ENCODE measurements at regions not wholly inside any gene's neighbourhood (a gene's known extent, or its start where the extent isn't known, plus 50 kb on each side); places are given as distances from the start of the nearest gene placed in this dataset.

GRCh38 chr20:60576236-60576635, 618.0 kb downstream of the CDH26 start:
- Histone ChIP-seq H3K27ac (no peak overlapping the region), H3K9me3 (no peaks in the 10 kb centered on the region), H3K4me3 (no peak overlapping the region), H3K36me3 (ENCODE audit: insufficient read depth in 1 of 2, low read depth in 1 of 2) (no peaks in the 10 kb centered on the region), H3K4me1 (no peaks in the 10 kb centered on the region), H3K27me3 (ENCODE audit: insufficient read depth in 3 of 3, low read length in 2 of 3) (peaks cover 0 to 3% (median 0%) of the 10 kb centered on the region in 3 donors)
- intact Hi-C loops (cut with DNase I): no loop called here
- no peak for DNase-seq
- no peak for ATAC-seq
- TF ChIP-seq CTCF (IDR thresholded peaks at IDR 0.05): no peak
- 89 to 97% (median 93%) methylated on average over 2 of the region's 2 CpGs for WGBS, 3 donors

GRCh38 chr20:60579941-60580515, 621.8 kb downstream of the CDH26 start:
- Histone ChIP-seq H3K27ac (no peak overlapping the region), H3K4me3 (no peak overlapping the region), H3K4me1 (no peaks in the 10 kb centered on the region), H3K27me3 (ENCODE audit: insufficient read depth in 3 of 3, low read length in 2 of 3) (peaks cover 2 to 6% (median 3%) of the 10 kb centered on the region in 3 donors), H3K36me3 (ENCODE audit: insufficient read depth in 1 of 2, low read depth in 1 of 2) (no peaks in the 10 kb centered on the region), H3K9me3 (no peaks in the 10 kb centered on the region)
- no peak for ATAC-seq
- 85 to 93% (median 92%) methylated on average over 4 of the region's 4 CpGs for WGBS, 3 donors
- intact Hi-C loops (cut with DNase I): no loop called here
- no peak for TF ChIP-seq CTCF (IDR thresholded peaks at IDR 0.05)
- no peak for DNase-seq

DNA sequence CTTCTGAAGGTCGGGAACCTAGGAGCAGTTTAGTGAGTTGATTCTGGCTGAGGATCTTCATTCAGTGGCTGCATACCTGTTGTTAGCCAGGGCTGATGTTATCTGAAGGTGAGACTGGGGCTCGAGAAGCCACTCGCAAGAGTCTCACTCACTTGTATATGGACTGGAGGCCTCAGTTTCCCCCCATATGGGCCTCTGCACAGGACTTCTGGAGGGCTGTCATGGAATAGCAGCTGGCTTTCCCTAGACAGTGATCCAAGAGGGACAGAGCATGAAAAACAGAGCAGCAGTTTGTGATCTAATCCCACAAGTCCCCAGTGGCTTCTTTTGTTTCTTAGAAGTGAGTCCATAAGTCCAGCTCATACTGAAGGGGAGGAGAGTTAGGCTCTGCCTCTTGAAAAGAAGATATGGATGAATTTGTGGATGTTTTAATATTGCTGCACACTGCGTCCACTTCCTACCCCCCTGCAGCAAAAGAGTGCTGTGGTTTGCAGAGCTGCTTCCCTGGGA, 623.4 kb downstream of the CDH26 start:
- 65 to 76% (median 72%) methylated on average over 4 of the region's 4 CpGs for WGBS, 3 donors
- no peak for TF ChIP-seq CTCF (IDR thresholded peaks at IDR 0.05)
- no peak for DNase-seq
- Histone ChIP-seq H3K4me1 (no peaks in the 10 kb centered on the region), H3K27ac (no peak overlapping the region), H3K4me3 (no peak overlapping the region), H3K36me3 (ENCODE audit: insufficient read depth in 1 of 2, low read depth in 1 of 2) (no peaks in the 10 kb centered on the region), H3K27me3 (ENCODE audit: insufficient read depth in 3 of 3, low read length in 2 of 3) (peaks cover 2 to 6% (median 3%) of the 10 kb centered on the region in 3 donors), H3K9me3 (no peaks in the 10 kb centered on the region)
- intact Hi-C loops (cut with DNase I): no loop called here
- ATAC-seq: no peak

GRCh38 chr20:60583741-60584140, 625.5 kb downstream of the CDH26 start:
- H3K36me3 ChIP-seq (ENCODE audit: insufficient read depth in 1 of 2, low read depth in 1 of 2): no peaks in the 10 kb centered on the region
- H3K4me3 ChIP-seq: no peak overlapping the region
- WGBS, 3 donors: 48 to 73% (median 56%) methylated on average over 2 of the region's 2 CpGs
- intact Hi-C loops (cut with DNase I): no loop called here
- H3K4me1 ChIP-seq: no peaks in the 10 kb centered on the region
- TF ChIP-seq CTCF (IDR thresholded peaks at IDR 0.05): no peak
- H3K27me3 ChIP-seq (ENCODE audit: insufficient read depth in 3 of 3, low read length in 2 of 3): peaks cover 0 to 6% (median 6%) of the 10 kb centered on the region in 3 donors
- DNase-seq (no peak), ATAC-seq (no peak)
- no peak overlapping the region for H3K27ac ChIP-seq
- no peaks in the 10 kb centered on the region for H3K9me3 ChIP-seq

DNA sequence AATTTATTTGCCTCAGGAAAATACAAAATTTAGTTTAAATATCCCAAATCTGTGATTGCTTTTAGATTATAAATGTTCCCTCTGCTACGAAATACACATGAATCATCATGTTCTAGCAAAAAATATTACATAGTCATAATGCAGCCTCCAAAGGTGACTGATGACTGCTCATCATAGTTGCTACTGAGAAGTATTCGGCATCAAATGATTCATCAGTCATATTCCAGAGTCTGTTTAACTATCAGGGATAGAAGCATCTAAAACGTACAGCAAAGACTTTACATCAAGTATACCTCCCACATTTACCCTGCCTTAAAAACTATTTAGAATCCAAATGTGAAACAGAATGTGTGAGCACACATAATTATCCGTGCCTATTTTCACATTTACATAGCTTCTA, 626.0 kb downstream of the CDH26 start:
- Histone ChIP-seq H3K9me3 (no peaks in the 10 kb centered on the region), H3K27ac (no peak overlapping the region), H3K36me3 (ENCODE audit: insufficient read depth in 1 of 2, low read depth in 1 of 2) (no peaks in the 10 kb centered on the region), H3K4me3 (no peak overlapping the region), H3K27me3 (ENCODE audit: insufficient read depth in 3 of 3, low read length in 2 of 3) (peaks cover 0 to 6% (median 6%) of the 10 kb centered on the region in 3 donors), H3K4me1 (no peaks in the 10 kb centered on the region)
- ATAC-seq (no peak), DNase-seq (no peak)
- WGBS, 3 donors: 69 to 82% (median 79%) methylated on average over 4 of the region's 4 CpGs
- intact Hi-C loops (cut with DNase I): no loop called here
- TF ChIP-seq CTCF (IDR thresholded peaks at IDR 0.05): no peak
